GM18520 (cell line): ENCODE measurements at regions not wholly inside any gene's neighbourhood (a gene's known extent, or its start where the extent isn't known, plus 50 kb on each side); places are given as distances from the start of the nearest gene placed in this dataset.
"Not testable (repeated sequence)": the region's sequence is repeated elsewhere in the genome, so short reads cannot be mapped to it uniquely, and the experiment has no call there.

Experiments
- ATAC-seq: cut with Tn5 transposase; IDR thresholded peaks from one replicate; pipeline ENCODE4 v1.9.1; 2021; ENCODE audit not compliant: unreplicated experiment

DNA sequence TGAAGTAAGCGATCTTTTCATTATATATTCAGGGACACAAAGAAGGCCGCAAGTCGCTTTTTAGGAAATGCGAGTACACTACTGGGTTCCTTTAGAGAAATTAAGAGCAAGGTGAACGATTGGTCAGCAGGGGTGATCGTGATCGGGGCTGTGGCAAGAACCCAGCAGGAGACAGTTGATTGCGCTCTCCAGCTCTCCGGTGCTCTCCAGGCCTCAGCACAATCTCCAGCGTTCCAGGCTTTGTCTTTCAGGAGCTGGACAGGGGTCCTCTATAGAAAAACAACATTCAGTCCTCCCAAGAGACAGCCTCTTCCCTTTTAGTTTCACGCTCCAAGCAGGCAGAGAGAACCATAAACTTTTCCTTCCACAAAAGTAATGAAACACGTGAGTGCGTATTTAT is 170.5 kb upstream of the KLF6 start:
- ATAC-seq: no peak

DNA sequence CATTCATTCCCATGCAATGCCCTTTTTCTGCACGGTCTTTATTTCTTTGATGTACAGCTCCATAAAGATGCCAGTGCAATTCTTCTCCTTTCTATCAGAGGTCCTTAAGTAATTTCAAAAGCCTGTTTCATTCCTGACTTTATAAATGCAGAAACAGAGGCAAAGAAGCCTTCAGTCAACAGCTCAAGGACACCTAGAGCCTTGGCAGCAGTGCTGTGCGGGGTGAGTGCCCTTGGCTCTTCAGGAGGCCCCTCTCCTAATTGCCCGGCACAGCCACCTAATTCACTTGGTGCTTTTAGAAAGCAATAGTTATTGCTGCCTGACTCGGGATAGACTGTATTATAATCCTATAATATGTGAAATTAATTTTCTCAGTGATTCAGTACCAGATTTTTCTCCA is 169.6 kb upstream of the KLF6 start:
- ATAC-seq: no peak

DNA sequence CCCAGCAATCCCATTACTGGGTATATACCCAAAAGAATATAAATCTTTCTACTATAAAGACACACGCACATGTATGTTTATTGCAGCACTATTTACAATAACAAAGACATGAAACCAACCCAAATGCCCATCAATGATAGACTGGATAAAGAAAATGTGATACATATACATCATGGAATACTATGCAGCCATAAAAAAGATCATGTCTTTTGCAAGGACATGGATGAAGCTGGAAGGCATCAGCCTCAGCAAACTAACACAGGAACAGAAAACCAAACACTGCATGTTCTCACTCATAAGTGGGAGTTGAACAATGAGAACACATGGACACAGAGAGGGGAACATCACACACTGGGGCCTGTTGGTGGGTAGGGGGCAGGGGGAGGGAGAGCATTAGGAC is 169.0 kb upstream of the KLF6 start:
- not testable (repeated sequence) for ATAC-seq

DNA sequence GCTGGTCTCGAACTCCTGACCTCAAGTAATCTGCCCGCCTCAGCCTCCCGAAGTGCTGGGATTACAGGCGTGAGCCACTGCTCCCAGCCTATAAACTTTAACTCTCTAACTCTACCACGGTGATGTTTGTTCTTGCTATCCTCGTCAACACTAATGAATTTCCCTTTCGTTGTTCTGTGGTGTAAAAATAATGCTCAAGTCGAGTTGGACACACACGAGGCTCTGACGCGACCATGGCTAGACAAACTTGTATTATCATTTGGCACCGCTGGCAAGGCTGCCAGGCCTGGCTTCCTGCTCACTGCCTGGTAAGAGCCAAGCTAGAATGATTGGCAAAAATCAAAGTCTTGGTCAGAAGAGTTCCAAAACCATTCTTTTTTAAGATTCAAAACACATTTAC is 167.0 kb upstream of the KLF6 start:
- no peak for ATAC-seq

DNA sequence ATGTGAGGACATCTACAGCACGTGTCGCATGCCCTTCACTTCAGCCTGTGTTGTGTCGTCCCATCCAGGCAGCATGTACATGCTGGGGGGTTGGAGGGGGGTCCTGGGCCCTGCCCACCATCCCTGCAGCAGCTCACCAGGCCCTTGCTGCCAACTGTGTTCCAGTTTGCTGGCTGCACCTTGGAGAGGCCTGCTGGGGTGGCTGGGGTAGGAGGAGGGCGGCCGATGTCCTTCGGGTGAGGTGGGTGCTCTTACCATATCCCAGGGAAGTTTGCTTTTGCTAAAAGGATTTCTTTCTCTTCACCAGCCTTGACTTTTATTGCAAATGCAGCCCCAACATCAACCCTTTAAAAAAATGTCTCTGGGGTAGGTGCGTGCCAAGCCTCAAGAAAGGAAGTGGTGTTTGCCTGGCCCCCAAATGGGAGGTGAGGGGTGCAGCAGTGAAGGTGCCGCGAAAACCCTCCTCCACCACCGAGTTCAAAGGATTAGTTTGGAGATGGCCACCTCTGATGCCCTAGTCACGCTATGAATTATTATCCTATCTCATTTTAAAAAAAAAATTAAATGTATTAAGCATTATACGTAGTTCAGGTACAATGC is 165.8 kb upstream of the KLF6 start:
- ATAC-seq: no peak

DNA sequence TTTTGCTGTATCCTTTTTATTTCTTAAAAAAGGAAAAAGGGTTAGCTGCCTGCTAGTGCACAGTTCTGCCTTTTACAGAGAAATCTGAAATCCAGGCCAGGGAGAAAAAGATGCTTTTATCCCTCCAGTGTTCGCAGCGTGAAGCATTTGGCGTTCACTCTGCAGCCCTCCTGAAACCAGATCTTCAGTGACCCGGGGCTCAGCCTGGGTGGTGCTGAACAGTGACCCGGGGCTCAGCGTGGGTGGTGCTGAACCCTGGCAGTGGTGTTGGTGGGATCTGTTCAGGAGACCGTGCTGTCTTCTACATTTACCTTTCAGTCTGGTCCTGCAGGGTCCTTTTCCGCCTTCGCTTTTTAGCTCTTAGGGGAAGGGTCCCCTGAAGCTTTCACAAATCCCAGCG is 164.7 kb upstream of the KLF6 start:
- no peak for ATAC-seq

DNA sequence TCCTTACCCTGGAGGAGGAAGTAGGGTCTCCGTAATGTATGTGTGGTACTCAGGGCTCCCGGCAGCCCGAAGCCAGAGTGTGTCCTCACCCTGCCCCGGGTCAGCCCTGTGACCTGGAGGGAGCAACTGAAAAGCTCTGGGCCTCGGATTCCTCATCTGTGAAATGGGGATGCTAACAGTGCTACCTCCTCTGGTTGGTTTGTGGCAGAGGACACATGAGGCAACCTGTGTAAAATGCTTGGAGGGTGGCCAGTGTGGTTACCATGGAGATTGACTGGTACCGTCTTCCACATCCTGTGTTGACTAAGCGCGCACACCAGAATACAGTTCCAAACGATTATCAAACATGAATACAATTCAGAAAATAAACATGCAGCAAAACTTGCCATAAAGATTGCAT is 163.8 kb upstream of the KLF6 start:
- ATAC-seq: no peak

DNA sequence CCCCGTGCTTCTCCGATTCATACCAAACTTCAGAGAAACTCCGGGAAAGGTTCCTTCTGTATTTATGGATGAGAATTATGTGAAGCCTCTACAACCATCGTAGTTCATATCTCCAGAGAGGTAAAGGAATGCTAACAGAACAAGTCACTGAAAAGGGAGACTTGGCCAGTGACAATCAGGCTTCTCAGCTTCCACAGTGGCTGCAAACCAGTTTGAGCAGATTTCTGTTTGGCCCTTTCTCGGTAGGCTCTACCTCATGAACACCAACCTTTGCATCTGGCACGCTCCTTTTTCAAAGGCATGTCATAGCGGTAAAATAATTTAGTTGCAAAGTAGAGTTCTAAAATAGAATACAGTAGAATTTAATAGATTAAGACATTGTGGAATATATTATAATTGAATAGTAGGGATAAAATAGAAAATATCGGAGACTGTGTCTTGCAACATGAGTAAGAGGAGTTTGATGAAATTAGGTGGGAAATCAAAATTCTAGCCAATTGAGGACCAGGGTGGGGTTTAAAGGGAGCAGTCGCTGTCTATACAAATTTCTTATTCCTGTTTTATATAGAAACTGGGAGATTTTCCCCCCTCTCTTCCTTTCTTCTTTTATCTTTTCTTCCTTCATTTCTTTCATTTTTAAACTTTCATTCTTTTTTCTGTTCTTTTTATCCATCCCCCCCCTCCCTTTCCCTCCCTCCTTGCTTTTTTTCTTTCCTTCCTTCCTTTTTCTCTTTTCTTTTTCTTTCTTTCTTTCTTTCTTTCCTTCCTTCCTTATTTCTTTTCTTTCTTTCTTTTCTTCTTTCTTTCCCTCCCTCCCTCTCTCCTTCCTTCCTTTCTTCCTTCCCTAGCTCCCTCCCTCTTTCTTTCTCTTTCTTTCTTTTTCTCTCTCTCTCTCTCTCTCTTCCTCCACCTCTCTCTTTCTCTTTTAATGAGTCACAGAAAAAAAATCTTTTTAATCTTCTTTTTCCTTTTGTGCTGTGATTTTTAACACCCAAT is 161.5 kb upstream of the KLF6 start:
- ATAC-seq: no peak

DNA sequence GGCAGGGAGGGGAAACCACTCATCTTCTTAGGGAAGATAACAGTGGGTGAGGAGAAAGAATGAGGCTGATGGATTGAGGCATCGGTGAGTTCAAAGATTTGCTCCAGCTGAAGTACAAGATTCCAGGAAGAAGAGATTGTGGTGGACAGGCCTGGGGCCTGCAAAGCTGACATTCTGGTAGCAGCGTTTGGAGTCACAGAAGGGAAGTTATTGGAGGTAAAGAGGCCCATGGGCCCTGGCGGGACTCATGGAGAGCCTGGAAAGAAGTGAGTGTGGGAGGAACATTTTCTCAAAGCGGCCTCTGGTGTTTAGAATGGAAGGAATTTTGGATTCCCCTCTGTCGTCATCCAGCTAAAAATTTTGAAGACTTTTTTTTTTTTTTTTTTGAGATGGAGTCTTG is 160.0 kb upstream of the KLF6 start:
- ATAC-seq: no peak

DNA sequence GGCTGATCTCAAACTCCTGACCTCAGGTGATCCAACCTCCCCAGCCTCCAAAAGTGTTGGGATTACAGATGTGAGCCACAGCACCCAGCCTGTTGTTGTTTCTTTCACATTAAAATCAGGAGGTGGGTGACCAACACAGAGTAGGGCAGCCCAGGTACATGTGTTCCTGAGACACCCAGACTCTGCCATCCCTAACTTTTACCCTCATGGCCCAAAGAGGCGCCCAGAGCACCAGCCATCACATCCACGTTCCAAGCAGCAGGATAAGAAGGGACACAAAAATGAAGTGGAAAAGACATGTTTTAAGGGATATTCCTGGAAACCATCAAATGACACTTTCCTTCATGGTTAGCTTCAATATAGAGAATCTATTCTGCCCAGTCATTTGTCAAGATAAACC is 159.6 kb upstream of the KLF6 start:
- no peak for ATAC-seq

DNA sequence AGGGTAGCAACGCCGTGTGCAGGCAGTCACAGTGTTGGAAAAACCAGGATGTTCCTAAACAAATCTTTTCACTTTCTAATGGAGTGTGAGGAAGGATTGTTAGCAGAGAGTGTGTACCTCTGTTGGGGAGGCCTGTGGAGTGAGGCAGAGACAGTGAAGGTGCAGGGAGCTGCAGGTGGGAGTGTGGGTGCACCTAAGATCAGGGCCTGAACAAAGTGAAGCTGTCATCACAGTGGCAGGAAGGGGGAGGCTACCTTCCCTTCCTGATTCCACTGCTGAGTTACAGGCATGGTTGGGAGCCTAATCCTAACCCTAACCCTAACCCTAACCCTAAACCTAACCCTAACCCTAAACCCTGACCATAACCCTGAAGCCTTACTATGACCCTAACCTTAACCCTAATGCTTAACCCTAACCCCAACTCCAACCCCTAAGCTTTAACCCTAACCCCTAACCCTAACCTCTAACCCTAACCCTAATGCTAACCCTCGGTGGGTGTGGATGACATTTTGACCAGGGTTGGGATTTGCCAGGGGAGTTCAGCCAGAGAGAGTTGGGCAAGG is 158.8 kb upstream of the KLF6 start:
- no peak for ATAC-seq

DNA sequence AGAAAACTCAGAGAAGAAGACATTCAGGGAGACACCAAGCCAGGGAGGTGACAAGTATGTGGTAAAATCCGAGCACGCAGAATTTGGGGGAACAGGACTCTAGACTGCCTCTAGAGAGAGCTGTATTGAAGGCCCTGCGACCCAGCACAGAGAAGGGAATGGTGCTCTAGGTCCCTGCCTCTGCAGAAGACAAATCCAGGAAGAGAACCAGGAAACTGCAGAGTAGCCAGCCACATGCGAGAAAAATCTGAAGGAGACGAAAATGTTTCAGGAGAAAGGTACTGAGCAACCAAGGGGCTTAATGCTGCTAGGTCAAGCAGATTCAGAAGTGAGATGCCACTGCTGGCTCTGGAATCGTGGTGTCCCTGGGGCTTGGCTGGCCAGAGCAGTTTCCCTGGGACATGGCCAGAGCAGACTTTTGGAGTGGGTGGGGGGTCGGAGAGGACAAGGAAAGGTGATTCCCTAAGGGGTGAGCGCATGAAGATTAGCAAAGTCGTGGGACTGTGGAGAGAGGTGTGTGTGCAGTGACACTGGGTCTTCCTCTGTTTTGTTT is 158.0 kb upstream of the KLF6 start:
- ATAC-seq: no peak

DNA sequence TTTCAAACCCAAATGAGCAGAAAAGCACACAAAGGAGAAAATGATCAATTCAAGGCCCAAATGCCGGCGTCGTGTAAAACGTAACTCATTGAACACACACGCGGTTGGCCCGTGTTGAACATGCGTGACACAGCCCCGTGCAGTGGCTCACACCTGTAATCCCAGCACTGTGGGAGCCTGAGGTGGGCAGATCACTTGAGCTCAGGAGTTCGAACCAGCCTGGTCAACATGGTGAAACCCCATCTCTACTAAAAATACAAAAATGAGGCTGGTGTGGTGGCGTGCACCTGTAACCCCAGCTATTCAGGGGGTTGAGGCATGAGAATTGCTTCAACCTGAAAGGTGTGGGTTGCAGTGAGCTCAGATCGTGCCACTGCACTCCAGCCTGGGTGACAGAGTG is 156.7 kb upstream of the KLF6 start:
- no peak for ATAC-seq

DNA sequence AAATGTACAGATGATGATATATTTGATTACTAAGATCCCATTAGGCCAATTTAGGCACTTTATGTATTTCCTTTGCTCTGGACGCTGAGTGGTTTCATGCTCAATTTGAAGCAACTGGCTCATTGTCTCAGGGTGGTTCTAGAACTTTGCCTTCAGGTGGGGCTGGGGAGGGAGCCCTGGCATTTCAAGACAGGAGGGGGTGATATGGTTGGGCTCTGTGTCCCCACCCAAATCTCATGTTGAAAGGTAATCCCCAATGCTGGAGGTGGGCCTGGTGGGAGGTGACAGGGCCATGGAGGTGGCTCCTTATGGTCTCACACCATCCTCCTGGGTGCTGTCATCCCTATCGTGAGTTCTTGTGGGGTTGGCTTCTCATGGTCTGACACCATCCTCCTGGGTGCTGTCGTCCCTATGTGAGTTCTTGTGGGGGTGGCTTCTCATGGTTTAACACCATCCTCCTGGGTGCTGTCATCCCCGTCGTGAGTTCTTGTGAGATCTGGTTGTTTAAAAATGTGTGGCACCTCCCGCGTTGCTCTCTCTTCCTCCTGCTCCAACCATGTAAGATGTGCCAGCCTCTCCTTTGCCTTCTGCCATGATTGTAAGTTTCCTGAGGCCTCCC is 151.5 kb upstream of the KLF6 start:
- no peak for ATAC-seq

DNA sequence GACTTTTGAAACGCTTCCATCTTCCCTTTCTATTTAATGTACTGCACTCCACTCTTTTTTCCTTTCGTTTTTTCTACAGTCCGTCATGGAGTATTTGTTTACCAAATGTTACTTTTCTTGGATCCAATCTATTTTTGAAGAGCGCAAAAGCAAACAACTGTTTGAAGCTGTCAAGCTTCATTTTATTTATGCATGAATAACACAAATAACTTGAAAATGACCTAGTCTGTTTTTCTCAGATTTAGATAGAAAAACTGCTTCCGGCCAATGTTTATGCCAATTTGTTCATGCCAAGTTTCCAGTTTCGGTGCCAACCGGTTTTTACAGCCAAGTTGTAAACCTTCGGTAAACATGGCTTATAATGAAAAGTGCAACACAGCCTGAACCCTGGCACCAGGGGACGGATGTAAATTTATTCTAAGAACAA is 150.9 kb upstream of the KLF6 start:
- ATAC-seq: no peak

DNA sequence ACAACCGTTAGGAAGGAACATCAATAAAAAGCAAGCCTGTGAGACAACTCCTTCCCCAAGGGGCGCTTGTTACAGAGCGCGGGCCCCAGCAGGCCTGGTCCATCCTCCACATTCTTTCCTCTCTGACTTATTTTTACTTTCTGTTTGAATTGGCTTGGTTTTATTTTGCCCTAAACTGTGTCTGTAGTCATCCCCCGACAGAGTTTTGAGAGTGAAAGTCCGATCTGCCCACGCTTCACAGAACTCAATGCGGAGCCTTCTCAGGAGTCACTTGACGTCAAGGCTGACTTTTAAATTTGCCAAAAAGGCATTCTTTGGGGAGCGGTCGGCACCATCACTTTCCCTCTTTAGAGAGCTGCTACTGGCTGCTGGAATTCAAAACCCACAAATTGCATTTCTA is 150.1 kb upstream of the KLF6 start:
- peak; percentile 95 for ATAC-seq

DNA sequence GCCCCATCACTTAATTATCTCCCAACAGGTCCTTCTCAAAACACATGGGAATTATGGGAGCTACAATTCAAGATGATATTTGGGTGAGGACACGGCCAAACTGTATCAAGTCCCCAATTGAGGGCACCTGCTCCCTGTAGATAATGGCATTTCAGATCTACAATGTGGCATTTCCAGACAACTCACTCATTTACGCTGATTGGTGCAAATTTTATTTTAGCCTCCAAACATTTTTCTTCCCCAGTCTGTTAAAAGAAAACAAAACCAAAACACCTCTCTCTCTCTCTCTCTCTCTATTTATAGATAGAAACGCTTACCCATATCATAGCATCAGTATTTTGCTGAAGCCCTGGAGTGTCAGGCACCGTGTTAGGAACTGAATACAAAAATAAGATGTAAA is 148.7 kb upstream of the KLF6 start:
- no peak for ATAC-seq

DNA sequence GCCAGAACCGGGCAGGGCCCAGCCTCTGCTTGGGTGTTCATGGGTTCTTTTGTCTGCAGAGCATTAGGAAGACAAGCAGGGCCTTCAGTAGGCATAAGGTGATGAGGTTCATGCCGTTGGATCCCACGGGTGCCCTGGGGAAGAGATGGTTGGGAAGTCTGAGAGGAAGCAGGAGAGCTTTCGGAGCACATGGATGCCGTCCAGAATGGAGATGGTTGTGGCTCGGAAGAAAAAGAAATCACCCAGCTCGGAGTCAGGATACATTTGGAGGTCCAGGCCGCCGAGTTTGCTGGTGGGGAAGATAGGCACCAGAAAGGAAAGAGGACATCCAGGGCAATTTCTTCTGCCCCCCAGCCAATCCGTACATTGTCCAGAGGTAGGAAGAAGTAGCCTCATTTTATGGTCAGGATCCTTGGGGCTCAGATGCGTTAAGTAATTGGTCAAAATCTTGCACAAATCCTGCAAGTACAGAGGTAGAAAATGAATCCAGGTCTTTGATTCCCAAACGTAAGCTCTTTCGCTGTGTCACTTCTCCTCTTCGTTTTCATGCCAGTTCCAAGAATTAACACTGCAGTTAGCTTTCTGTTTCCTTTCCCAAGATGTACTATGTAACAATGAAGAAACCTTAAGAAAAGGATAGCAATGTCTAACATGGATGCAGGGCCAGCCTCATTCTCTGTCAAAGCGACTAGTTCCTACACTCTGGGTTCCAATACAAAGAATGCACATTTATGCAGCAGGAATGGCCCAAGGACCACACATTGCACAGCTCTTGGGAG is 147.8 kb upstream of the KLF6 start:
- ATAC-seq: no peak

DNA sequence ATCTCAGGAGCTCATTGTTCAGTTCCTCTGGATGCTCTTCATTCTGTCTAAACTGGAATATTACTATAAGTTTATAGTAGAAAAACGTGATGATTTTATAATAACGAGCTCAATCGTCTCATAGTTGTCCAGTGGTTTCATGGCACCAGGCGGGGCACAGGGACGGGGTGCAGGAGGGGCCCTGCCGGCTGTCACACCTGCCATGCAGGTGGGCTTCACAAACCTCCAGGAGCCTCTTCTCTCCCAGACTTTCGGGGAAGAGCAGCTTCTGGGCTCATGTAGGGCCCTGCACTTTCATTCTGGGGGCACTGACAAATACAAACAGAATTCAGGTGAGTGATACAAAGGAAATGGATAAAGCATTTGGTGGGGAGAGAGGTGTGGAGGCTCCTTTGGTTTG is 146.9 kb upstream of the KLF6 start:
- ATAC-seq: no peak

DNA sequence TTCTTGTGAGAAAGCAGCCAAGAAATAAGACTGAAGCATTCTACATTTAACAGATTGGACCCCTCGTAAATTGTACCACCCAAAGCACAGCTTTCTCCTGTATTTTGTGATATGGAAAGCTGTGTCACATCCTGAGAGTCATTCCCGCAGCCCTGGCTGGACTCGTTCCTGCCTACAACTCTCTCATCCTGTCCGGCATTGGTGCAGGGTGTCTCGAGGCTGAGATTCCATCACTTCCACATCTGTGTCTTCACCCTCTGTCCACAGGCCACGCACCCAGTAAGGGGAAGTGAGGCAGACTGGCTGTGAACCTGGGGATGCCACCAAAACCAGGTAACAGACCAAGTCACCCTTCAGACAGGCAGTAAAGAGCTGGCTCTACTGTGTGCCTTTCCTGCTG is 146.2 kb upstream of the KLF6 start:
- no peak for ATAC-seq

DNA sequence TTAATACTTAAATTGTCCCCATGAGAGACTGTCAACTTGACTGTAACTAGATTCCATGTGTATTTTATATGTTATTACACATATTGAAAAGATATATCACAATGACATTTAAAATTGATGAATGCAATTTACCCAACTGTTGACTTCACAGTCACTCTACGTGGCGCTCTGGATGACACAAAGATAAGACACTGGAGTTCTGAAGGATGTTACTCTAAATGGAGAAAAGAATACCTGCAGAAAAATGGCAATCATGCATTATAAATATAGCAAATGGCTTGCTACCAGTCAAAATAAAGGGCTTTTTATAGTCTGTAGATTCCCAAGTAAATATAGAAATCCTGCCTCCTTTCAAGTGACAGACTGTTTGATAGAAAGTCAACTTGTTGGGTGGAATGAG is 143.6 kb upstream of the KLF6 start:
- no peak for ATAC-seq
